Activated CD4-positive, alpha-beta T cell treated with anti-CD3 and anti-CD28 coated beads, Interleukin-2, Interleukin-4, amounts not matched to agents 100 ng/mL and 50 ng/mL, durations not matched to agents 16 hours and 8 hours (primary cell): ENCODE measurements at regions not wholly inside any gene's neighbourhood (a gene's known extent, or its start where the extent isn't known, plus 50 kb on each side); places are given as distances from the start of the nearest gene placed in this dataset.
"Not testable (repeated sequence)": the region's sequence is repeated elsewhere in the genome, so short reads cannot be mapped to it uniquely, and the experiment has no call there.

Source experiments
- DNase-seq: peaks from one replicate; pipeline ENCODE4 v3.0.0-alpha.2; 2020; ENCODE audit warnings: low spot score

DNA sequence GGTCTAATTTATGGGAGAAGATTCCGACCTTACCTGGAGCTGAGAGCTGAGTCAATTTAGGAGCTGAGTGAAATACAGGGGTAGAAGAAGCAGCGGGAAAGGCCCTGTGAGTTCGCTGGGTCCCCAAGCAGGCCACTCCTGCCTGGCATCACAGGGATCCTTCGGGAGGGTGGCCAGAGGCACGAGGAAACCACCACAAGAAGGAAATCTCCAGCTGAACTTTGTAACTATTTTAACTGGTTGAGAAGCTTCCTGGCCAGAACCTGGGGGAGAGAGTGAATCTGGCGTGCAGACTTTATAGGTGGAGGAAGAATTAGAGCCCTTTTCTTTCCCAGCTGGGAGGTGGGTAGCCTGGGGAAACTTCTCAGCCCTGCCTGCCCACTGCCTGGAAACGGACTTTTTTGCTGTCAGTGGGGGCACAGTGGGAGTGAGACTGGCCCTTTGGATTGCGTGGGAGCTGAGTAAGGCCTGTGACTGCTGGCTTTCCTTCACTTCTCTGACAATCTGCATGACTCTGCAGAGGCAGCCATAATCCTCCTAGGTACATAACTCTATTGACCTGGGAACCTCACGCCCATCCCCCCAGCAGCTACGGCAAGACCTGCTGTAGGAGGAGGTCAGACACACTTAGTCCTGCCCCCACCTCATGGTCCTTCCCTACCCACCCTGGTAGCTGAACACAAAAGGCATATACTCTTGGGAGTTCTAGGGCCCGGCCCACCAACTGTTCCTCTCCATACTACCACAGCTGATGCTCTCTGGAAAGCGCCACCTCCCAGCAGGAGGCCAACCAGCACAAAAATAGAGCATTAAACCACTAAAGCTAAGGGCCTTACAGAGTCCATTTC lies 340.7 kb downstream of the CNTN3 start:
- DNase-seq, result no peak

DNA sequence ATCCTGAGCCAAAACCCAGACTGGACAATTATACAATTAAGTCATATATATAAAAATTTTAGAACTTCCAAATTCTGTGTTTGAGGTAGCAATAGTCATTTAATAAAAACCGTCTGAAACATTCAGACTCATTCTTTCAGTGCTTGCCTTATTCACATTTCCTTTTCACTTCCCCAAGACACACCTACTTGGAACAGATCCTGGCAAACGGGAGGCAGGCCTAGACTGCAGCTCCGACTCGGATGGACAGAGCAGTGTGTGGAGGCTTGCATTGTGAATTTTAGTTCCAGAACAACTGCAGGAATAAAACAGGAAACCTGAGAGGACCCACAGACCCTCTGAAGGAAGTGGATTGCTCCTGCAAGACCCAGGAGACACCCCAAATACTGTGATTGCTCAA lies 341.4 kb downstream of the CNTN3 start:
- no peak for DNase-seq

DNA sequence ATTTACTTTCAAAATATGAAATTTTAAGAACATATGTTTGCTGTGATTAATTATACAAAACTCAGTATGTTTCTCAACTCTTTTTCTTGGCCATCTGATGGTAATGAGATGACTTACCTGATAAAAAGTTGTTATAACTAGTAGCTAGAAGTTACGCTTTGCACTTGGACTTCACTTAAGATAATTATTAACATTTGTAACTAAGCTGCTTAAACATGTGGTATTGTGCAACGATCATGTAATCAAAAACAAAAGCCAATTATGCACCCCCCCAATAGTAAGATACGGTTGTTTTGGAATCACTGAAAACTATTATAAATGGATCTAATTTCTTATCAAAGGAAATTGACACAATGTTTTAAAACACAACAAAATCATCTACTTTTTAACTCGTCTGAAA lies 342.9 kb downstream of the CNTN3 start:
- DNase-seq, result no peak

DNA sequence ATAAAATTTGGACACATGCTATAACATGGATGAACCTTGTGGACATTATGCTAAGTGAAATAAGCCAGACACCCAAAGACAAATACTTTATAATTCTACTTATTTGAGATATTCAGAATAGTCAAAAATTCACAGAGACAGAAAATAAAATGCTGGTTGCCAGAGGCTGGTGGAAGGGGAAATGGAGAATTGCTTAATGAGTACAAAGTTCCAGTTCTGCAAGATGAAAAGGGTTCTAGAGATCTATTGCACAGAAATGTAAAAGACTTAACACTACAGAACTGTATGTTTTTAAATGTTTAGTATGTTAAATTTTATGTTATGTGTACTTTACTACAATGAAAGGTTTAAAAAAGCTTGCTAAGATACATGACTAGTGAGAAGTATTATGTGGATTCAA lies 344.8 kb downstream of the CNTN3 start:
- DNase-seq, result no peak

DNA sequence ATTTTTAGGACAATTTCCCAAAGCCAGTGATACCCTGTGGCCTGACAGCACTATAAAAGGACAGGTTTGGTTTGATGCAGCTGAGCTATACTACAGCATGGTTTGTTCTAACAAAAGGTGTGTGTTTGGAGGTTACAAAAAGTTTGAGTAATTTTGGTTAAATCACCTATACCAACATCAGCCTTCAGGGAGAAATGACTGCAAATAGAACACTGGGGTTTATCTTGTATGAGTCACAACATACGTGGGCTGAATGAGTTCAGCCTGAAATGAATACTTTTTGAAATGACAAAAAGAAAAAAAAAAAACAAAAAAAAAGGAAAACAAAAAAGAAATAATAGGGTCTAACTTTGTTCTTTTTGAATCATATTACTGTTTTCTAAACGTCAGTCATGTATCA lies 345.7 kb downstream of the CNTN3 start:
- no peak for DNase-seq

DNA sequence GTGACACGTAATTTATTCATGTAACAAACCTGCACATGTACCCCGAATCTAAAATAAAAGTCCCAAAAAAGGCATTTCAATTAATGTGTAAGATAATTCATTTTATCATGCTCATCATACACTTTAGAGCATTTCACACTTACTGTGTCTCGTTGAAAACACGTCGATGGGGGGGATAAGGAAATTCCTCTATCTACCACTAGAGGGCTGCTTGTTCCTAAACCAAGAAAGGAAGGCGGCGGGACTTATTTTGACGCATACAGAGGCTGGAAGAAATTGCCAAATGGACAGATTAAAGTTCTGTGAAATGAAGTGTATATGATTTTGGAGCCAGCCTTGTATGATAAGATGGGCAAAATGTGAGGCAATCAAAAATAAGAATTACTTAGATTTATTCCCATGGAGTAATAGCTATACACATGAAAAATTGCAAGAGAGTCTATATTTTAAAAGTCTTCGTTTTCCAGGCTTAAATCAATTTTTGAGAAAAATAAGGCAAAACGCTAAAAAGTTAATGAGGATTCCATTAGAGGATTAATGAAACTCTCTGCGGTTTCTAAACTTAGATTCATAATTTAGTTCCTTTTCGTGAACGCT lies 346.8 kb downstream of the CNTN3 start:
- peak; percentile 49 for DNase-seq

DNA sequence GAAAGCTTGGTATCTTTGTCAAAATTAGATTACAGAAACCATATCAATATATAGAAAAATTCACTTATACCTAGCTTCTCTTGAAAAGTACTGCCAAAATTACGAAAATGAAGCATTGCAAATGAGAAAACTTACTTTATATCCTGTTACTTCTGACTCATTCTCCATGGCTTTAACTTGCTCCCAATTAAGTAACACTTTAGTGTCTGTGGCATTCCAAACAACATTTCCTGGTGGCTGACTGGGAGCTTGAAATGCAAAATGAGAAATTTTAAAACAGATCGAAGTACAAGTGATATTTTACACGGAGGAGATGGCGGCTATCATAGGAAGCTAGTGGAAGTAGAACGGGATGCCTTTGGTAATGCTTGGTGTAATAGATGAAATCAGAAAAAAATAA lies 347.3 kb downstream of the CNTN3 start:
- DNase-seq, result no peak

DNA sequence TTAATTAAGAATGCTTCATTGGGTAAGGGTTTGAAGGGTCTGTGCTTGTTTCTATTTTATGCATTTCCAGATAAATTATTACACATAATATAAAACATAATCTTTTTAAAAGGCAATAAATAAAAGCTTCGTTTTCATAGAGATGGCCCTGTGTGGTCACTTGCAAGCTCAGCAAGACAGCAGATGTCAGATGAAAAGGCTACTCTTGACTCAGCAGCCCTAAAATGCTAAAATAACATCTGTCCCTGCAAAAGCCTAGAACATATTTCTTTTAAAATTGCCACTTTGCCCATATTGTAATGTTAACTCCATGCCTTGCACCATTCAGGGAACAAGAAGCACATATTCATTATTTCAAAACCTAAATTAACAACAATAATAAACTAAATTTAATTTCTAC lies 349.4 kb downstream of the CNTN3 start:
- no peak for DNase-seq

DNA sequence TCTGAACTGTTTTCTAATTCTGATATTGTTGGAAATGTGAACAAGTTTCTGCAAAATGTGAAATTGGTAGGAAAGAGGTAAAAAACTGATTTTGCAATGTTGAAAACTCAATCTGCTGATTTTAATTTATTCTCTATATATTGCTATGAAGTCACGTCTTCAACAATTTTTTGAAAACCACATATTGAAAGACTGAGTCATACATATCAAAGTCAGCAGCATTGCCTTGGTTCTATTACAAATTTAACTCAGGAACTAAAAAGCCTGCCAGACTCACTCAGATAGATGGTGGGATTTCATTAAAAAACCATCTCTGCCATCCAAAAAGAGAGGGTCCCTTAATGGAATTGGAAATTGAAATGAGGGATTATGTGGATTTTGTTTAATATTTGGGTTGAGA lies 351.4 kb downstream of the CNTN3 start:
- DNase-seq, result no peak

DNA sequence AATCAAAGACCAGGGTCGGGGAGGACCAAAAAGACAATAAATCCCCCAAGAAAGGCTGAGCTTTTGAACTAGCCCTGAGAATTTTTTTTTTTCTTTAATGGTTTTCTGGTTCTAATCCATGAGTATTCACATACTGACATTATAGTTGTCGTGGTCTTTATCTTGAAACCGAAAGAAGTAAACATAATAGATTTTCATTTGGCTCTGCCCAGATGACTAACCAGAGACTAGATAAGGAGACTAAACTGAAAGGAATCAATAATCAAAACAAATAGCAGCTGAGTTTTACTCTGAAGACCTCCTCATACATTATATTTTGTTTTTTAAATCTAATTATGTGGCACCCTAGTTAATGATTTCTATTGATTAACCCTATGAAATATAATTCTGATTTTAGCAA lies 381.4 kb downstream of the CNTN3 start:
- no peak for DNase-seq

DNA sequence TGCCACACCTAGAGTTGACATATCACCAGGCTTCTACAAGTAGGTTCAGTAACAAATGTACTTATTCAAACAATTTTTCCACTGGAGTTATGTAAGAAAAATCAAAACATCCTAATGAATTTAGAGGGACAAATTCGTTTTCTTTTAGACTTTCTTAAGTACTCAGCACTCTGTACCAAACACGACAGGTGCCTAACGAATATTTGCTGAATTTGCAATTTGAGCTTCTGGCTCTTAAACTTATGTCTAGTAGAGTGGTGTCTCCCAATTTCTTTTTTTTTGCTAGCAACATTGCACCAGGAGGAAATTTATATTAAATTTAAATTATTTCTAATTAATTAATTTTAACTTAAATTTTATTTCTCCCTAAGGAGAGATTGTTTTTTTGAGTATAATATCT lies 397.0 kb downstream of the CNTN3 start:
- no peak for DNase-seq

DNA sequence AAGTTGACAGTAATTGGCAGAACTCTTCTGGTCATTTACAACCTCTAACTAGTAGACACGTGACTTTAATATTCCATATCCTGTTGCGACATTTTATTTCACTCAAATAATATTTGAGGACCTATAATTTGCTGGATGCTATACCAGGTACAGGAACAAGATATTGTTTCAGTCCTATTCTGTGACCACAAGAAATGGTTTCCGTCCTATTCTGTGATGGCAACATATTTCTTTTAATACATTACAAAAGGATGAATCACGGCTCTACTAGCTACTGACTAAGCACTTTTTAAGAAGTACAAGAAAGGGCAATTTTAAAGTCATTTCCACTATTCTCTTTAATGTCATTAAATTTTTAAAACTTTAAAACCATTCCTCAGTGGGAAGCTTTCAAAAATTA lies 400.2 kb downstream of the CNTN3 start:
- DNase-seq, result no peak

DNA sequence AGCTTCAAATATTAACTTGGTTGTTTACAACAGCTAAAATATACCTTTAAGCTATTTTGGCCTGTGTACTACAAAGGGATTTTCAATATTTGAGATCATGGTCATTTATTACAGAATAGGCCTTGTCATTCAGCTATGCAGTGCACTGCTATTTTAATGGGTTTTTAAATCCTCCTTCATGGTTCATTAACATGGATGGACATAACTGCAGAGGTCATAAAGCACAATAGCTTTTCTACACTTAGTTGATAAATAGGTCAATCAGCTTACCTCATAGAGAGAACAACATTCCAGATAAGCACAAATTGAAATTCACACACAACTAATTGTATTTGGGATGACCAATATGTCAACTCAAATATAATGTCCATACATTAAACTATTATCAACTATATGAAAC lies 403.7 kb downstream of the CNTN3 start:
- DNase-seq, result no peak

DNA sequence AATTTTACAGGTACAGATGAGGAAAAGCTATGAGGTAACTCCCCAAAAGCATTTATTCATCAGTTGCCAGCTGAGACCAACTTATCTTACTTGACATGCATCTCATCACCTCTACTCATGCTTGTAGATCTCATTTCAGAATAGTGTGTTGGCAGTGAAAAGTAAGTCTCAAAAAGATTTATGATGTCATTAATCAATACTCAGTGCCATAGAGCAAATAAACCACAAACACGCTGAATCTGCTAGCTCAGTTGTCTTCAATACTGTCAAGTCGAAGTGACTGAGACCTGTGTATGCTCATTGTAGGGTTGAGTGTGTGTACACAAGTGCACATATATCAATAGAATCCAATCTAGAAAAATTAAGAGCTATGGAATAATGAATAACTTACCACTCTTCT lies 413.5 kb downstream of the CNTN3 start:
- no peak for DNase-seq

DNA sequence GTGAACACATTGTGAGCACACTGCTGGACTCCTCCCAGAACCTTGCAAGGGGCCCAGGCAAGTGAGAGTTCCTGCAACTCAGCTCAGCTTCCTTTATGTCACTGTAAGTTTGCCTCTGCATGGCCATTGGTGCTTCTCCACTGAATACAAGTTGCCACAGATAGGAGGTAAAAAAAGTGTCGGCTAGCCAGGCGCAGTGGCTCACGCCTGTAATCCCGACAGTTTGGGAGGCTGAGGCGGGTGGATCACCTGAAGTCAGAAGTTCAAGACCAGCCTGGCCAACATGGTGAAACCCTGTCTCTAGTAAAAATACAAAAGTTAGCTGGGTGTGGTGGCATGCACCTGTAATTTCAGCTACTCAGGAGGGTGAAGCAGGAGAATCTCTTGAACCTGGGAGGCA lies 435.8 kb downstream of the CNTN3 start:
- DNase-seq, result not testable (repeated sequence)

DNA sequence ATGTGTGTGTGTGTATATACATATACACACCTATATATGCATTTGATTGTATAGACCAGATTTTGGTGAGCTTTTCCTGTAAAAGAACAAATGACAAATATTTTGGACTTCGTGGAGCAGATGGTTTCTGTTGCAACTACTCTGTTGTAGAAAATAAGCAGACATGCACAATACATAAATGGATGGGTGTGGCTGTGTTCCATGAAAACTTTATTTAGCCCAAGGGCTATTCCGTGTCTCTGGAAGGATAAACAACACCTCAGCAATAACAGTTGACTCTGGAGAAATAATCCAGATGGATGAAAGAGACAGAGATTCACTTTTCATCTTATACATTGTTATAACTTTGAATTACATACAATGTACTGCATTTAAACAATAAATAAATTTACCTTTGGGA lies 441.4 kb downstream of the CNTN3 start:
- DNase-seq, result no peak

DNA sequence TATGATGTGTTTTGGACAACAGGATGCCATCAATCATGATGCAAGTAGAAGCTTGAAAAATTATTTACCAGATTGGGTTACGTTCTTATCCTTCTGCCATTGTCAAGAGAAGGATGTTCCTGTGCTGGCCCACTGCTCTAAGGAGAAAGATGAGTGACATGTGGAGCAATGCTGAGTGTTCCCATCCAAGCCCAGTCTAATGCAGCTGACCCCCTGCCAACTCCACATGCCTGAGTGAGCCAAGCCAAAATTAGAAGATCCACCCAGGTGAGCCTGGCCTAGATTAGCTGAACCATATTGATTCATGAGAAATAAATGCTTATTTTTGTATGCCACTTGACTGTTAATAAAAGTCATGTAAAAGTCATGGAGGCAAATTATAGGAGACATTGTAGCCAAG lies 446.5 kb downstream of the CNTN3 start:
- no peak for DNase-seq

DNA sequence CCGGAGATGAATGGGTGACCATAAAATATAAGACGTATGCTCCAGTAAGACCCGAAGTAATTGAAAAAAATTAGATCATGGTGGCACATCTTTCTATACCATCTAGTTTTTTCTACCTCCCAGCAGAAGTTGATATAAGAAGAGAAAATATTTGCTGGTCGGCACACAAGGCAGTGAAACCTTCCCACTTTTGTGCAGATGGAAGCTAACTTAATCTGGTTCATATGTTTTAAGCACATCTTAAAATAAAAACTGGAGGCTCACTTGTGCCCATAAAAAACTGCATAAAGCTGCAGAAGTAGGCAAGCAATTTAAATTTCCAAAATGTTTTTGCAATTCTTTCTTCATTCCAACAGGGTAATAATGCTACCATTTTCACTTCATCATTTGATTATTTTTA lies 449.2 kb downstream of the CNTN3 start:
- DNase-seq, result no peak

DNA sequence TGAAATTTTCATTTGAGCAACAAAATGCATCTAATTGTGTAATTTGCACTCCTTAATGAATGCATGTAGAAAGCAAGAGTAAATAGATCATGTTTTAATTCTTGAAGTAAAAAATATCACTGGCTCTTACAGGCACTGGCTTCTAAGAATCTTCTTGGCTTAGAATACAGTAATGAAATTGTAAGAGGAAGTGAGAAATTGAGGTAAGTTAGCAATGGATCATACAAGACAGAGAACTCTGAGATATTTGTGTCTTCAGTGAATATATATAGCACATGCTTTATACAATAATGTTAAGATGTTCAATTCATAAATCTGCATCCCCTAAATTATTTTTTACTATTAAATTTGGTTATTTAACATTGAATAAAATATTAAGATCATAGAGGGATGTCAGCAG lies 465.0 kb downstream of the CNTN3 start:
- no peak for DNase-seq

DNA sequence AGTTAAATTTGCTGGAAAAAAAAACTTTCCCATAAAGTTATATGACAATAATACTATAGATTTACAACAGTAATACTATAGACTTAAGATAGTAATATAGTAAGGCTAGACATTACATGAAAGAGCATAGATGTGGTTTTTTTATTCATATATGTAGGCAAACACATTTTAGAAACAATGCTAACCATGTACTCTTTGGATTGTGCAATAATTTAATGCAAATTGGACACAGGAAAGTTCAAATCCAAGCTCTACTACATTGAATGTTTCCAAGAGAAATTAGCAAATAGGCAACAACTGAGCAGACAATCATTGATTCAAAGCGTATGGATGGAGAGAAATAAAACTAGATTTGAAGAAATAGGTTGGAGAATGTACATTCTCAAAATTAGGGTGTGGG lies 469.2 kb downstream of the CNTN3 start:
- no peak for DNase-seq

DNA sequence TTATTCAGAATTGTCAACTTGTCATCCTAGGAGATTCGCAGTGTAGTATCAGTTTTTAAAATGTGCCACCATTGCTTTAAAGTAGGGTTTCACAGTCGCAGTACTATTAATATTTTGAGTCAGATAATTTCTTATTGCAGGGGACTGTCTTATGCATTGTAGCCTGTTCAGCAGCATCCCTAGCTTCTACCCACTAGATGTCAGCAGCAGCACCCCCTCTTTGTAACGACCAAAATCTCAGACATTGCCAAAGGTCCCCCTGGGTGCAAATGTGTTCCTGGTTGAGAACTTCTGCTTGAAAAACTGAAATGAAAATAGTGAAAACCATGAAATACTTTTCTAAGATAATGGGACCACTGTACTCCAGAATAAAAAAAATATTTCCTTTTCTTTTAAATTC lies 474.8 kb downstream of the CNTN3 start:
- no peak for DNase-seq

DNA sequence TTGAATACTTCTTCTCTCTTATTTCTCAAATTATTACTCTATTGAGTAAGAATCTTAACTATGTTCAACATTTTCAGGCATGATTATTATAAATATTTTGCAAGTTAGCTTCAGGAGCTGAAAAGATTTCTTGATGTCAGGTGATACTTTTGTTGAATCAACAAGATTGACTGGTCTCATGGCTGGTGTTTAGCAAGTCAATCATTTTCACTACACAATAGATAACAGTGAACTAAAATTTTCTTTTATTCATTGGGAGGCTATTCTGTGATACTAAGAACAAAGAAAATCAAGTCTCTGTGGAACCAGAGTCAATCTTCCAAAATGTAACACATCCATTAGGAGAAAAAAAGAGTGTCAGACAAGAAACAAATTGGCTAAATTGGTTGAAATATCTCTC lies 476.7 kb downstream of the CNTN3 start:
- no peak for DNase-seq

DNA sequence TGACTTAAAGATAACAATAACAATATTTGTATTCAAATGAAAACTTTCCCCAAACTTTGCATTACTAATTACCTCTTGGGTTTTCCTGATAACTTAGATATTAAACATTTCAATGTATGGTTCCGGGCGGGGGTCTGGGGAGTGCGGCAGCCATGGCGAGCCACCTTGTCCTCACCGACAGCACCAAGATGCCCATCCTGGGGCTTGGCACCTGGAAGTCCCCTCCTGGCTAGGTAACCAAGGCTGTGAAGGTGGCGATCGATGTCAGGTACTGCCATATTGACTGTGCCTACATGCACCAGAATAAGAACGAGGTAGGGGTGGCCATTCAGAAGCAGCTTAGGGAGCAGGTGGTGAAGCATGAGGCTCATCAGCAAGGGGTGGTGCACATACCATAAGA lies 478.7 kb downstream of the CNTN3 start:
- DNase-seq, result no peak

DNA sequence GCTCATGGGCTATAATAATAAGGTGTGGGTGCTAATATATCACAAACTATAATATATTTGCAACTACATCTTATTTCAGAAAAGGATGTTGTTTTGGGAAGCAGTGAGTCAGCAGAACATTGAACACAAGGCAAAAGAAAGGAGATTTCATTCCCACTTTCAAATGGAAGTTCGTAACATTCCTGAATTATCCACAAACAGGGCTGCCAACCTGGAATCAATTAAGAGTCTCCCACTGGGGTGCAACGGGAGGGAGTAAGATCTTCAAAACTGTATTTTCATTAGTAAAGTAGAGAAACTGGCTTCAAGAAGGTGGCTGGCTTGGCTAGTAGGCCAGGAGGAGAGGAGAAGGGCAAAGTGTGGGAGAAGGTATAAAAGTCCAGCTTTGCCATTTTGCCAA lies 479.6 kb downstream of the CNTN3 start:
- DNase-seq, result no peak
